HG02840 (cell line): ENCODE measurements at regions not wholly inside any gene's neighbourhood (a gene's known extent, or its start where the extent isn't known, plus 50 kb on each side); places are given as distances from the start of the nearest gene placed in this dataset.
"Not testable (repeated sequence)": the region's sequence is repeated elsewhere in the genome, so short reads cannot be mapped to it uniquely, and the experiment has no call there.

Experiments
- ATAC-seq: cut with Tn5 transposase; IDR thresholded peaks from one replicate; pipeline ENCODE4 v1.9.1; 2021; ENCODE audit warnings: mild to moderate bottlenecking, moderate library complexity, moderate number of reproducible peaks; ENCODE audit not compliant: unreplicated experiment, low FRiP score

GRCh38 chr2:51807229-51807628, 775.3 kb upstream of the NRXN1 start:
- no peak for ATAC-seq

GRCh38 chr2:51795248-51795888, 763.4 kb upstream of the NRXN1 start:
- no peak for ATAC-seq

DNA sequence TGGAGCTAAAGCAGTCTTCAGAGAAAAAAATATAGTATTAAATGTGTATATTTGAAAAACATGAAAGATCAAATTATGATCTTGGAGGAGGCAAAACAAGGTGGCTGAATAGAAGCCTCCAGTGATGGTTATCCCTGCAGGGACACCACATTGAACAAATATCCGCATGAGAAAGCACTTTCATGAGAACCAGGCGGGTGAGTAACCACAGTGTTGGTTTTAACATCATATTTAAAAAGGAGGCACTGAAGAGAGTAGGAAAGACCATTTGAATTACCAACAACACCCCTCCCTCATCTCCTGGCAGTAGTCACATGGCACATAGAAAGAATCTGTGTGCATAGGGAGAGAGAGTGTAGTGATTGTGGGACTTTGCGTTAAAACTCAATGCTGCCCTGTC, 759.6 kb upstream of the NRXN1 start:
- no peak for ATAC-seq

GRCh38 chr2:51790854-51791253, 758.9 kb upstream of the NRXN1 start:
- no peak for ATAC-seq

DNA sequence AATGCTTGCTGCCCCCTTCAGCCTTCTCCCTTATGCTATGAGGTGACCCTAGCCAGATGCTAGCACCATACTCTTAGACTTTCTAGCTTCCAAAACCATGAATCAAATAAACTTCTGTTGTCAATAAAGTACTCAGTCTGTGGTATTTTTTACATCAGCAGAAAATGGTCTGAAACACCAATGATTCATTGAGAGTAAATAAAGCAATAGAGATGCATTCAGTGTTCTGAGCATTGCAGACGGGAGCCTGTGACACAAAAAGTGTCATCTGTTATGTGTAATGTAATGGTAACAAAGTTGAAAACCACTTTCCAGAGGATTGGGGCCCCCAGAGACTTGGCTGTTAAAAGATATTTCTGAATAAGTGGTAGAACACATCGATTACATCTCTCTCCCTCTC, 758.0 kb upstream of the NRXN1 start:
- no peak for ATAC-seq

DNA sequence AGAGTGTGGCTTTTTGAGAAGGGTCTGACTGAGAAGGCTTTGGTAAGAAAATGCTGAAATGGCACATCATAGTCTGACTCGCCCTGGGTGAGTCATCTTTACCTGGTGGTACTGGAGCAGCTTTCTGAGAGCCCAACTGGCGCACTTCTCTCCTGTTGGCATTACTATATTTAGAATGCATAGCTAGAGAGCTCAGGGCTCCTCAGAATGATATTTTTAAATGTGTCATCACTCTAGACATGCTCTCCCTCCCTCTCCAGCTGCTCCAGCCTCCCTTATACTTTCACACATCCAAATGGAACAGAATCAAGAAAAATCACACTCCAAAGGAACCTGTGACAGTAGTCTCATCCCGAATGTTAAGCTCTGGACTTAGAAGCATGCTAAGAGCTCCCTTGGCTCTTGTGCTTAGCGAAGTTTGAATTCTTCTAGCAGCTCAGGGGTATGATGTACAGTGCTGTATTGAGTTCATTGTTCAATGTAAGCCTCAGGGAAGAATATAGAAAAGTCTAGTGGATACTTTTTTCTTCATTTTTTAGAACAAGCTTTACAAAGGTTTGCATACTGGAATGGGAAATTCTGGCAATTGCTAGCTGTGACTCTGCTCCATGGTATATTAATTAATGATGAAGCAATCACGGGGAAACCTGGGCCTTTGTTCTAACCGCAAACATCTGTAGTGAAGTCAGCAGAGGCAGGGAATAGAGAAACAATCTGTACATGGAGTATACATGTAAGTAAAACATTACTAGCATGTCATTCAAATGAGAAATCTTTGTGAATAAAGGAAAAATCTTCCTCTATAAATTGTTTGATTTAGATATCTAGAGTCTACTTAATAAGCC, 751.2 kb upstream of the NRXN1 start:
- ATAC-seq, result no peak

DNA sequence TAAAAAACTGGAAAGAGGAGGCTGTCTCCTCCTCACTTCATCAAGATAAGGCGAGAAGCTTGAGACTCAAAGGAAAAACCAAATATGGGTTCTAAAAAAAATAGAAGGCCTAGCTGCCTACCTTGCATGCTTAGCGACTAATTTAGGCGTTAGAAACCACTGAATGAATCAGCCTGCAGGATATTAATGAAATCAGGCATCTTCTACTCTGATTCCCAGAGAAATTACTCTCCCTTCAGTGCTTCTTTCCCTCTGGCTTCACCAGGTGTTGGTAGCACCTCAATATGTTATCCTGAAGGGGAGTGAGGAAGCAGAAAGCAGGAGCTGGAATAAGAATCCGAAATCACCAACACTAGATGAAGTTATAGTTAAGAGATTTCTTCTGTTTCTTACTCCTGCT, 749.8 kb upstream of the NRXN1 start:
- no peak for ATAC-seq

DNA sequence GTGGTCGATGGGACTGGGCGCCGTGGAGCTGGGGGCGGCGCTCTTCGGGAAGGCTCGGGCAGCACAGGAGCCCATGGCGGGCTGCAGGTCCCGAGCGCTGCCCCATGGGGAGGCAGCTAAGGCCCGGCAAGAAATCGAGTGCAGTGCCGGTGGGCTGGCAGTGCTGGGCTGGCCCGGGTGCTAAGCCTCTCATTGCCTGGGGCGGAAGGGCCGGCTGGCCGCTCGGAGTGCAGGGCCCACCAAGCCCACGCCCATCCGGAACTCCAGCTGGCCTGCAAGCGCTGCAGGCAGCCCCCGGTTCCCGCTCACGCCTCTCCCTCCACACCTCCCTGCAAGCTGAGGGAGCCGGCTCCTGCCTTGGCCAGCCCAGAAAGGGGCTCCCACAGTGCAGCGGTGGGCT, 748.4 kb upstream of the NRXN1 start:
- no peak for ATAC-seq

DNA sequence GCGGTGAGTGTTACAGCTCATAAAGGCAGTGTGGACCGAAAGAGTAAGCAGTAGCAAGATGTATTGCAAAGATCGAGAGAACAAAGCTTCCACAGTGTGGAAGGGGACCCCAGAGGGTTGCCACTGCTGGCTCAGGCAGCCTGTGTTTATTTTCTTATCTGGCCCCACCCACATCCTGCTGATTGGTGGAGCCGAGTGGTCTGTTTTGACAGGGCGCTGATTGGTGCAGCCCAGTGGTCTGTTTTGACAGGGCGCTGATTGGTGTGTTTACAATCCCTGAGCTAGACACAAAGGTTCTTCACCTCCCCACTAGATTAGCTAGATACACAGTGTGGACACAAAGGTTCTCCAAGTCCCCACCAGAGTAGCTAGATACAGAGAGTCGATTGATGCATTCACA, 747.8 kb upstream of the NRXN1 start:
- not testable (repeated sequence) for ATAC-seq

DNA sequence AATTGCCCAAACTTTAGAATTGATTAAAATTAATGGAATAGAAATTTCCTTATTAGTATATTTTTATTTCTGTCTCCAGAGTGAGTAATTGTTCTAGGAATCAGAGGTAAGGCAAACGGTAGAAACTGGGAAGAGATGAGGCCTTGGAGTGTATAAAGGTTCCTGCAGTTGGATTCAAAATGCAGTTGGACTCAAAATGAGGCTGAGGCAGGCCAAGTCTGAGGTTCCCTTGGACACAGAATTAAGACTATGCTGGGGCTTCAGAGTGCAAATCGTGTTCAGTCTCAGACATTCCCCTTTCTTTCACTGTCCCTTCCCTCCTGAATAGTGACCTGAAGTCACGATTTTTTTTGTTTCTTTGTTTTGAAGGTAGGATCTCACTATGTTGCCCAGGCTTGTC, 746.9 kb upstream of the NRXN1 start:
- ATAC-seq, result no peak

DNA sequence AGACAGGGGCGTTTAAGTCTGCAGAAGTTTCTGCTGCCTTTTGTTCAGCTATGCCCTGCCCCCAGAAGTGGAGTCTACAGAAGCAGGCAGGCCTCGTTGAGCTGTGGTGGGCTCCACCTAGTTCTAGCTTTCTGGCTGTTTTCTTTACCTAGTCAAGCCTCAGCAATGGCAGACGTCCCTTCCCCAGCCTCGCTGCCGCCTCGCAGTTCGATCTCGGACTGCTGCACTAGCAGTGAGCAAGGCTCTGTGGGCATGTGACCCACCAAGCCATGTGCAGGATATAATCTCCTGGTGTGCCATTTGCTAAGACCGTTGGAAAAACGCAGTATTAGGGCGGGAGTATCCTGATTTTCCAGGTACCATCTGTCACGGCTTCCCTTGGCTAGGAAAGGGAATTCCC, 742.7 kb upstream of the NRXN1 start:
- not testable (repeated sequence) for ATAC-seq

DNA sequence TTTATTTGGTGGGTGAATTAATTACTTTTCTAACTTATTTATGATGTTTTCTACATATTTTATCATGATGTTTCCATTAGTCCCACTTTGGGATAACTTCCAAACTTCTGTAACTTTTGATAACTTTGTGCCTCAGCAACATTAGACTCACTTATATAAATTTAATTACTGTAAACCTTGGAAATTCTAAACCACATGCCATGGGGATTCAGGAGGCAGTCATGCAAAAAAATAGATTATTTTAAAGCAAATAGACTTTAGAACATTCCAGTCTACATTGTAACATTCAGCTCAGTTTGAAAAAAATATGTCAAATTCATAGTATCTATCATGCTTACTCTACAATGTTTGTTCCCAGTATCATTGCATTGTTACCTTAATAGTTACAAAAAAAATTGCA, 728.5 kb upstream of the NRXN1 start:
- no peak for ATAC-seq

DNA sequence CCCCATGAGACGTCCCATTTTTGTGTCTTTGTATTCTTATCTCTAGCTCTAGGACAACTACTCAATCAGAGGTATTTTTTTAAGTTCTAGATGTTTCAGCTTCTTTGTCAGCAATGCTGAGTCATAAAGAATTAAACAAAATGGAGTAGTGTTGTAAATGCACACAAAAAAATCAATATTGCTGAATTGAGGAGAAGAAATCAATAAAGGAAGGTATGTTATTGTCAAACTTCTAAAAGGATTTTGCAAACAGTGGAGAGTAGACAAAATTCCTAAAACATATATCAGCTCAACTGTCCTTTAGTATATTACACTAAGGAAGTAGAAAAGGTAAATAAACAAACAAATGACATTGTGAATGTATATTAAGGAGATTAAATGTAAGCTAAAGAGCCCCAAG, 726.1 kb upstream of the NRXN1 start:
- no peak for ATAC-seq

DNA sequence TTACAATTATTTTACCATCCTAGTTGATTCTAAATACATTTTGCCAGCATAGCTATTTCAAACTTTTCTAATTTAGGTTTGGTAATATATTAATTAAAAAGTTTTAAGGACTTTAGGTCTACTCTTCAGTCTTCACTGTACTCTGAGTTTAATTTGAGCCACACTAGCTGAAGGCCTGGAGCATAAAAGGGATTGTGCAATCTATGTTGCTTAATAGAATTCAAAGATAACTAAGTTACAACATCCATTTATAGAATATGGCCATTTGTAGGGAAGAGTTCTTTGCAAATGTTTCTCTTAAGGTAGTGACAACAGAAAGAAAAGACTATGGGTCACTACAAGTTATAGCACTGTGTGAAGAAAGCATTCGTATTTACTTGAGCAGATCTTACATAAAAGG, 702.2 kb upstream of the NRXN1 start:
- ATAC-seq, result no peak

- no peak for ATAC-seq
These were observed 691.8 kb upstream of the NRXN1 start for GRCh38 chr2:51723691-51724090.

- ATAC-seq, result no peak
These were observed 690.4 kb upstream of the NRXN1 start for GRCh38 chr2:51722311-51722710.

DNA sequence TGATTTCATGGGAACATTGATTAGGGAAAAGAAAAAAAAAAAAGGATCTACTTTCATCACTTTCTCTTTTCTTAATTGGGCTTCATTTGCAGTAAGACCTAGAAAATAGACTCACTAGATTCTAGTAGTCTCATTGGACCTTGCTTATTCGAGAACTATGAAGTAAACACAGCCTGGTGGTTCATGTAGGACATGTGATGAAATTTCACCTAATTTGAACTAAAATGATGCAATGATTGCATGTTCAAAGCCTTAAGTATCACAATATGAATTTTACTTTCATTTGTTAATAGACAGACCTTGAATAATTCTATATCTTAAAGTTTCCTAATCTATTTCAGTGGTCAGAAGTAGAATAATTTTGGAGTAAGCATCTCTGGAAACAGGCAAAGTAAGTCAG, 688.9 kb upstream of the NRXN1 start:
- no peak for ATAC-seq

DNA sequence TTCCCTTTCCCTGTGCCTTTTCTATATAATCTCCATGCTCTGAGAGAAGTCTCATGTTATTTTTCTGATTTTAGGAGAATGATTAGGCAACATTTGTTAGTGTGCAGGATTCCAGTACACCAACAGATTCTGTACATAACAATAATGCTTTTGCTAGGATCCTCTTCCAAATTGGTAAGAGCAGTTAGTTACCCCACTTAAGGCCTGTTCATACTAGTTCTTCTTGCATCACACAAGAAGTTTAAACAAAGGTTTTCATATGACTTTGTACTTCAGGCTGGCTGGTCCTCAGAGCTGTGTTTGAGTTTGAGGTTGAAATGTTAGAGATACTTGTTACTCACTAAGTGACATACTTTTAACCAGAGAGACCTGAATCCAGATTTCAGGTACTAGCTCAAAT, 686.9 kb upstream of the NRXN1 start:
- no peak for ATAC-seq

DNA sequence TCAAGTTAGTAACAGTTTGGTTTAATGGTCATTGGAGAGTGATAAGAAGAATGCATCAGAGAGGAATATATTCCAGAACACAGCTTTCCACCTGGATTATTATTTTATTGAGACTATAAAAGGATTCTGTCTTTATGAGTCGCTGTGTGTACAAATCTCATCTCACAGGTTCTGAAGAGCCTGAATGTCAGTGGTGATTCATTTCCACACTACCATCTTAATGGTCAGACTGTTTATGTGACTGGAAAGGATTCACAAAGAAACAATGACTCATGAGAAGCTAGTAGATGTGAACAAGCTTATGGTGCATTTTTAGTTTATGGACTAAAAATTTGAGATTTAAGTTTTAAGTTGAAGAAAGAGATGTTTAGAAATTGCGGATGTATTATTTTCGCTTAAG, 685.4 kb upstream of the NRXN1 start:
- ATAC-seq, result no peak

- no peak for ATAC-seq
These were observed 679.8 kb upstream of the NRXN1 start for GRCh38 chr2:51711766-51712165.

GRCh38 chr2:51710222-51710621, 678.3 kb upstream of the NRXN1 start:
- ATAC-seq, result no peak

GRCh38 chr2:51707625-51708024, 675.7 kb upstream of the NRXN1 start:
- ATAC-seq, result no peak
